AG04449 (cell line): ENCODE measurements at regions not wholly inside any gene's neighbourhood (a gene's known extent, or its start where the extent isn't known, plus 50 kb on each side); places are given as distances from the start of the nearest gene placed in this dataset.
"Not testable (repeated sequence)": the region's sequence is repeated elsewhere in the genome, so short reads cannot be mapped to it uniquely, and the experiment has no call there.

ENCODE experiments used
- CTCF ChIA-PET: fragments of 350-600 bp; formaldehyde crosslinking; extraction: SDS; loops from one replicate; lab custom pipeline; 2021; ENCODE audit warnings: antibody characterized with exemption; lab: Yijun Ruan, JAX
- POLR2A ChIA-PET: fragments of 400-600, 350-600 bp; formaldehyde crosslinking; extraction: SDS; loops from one replicate; lab custom pipeline; 2020; ENCODE audit warnings: antibody characterized with exemption, inconsistent platforms; lab: Yijun Ruan, JAX
- DNase-seq: peaks from one replicate; pipeline ENCODE4 v3.0.0-alpha.2; 2010; ENCODE audit warnings: low read depth, low spot score
- H3K4me3 ChIP-seq: 2 replicates; pipeline ENCODE4 v1.5.1; 2011; ENCODE audit warnings: low read depth, mild to moderate bottlenecking, control low read depth, low read length
- TF ChIP-seq, protein P1 (sequence below): IDR thresholded peaks from one replicate; pipeline ENCODE4 v1.5.1; 2011; ENCODE audit warnings: mild to moderate bottlenecking, moderate library complexity, low read length, control low read depth, inconsistent platforms; ENCODE audit not compliant: insufficient read depth; ENCODE audit errors: missing control alignments

DNA sequence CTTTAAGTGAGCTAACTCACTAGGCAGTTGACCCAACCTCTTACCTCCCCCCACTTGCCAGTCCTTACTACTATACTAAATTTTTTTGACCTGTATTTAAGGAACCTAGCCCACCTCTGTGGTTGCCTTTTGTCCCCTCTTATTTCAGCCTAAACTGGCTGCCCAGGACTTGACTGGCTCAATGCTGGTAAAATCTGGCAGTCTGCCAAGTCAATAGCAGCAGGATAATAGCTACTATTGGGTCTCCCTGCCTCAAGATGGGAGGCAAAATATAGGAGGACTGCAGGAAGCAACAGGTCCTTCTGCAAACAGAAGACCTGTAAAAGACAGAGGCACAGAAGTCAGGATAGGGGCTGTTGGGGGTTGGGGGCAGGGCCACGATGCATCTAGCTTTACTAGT, 144.2 kb upstream of the POGK start:
- POLR2A ChIA-PET, result no interaction called here

DNA sequence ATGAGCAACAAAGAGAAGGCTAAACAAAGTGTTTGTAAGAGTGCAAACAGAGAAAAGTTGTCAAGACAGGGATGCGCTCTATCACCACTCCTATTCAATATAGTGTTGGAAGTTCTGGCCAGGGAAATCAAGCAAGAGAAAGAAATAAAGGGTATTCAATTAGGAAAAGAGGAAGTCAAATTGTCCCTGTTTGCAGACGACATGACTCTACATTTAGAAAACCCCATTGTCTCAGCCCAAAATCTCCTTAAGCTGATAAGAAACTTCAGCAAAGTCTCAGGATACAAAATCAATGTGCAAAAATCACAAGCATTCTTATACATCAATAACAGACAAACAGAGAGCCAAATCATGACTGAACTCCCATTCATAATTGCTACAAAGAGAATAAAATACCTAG, 143.4 kb upstream of the POGK start:
- CTCF ChIA-PET, H3K4me3 ChIP-seq, POLR2A ChIA-PET, DNase-seq: not testable (repeated sequence)

More for the DNA sequence above, 144.2 kb upstream of the POGK start:
- DNase-seq, result no peak
- CTCF ChIA-PET, result no interaction called here
- TF ChIP-seq, protein P1, sequence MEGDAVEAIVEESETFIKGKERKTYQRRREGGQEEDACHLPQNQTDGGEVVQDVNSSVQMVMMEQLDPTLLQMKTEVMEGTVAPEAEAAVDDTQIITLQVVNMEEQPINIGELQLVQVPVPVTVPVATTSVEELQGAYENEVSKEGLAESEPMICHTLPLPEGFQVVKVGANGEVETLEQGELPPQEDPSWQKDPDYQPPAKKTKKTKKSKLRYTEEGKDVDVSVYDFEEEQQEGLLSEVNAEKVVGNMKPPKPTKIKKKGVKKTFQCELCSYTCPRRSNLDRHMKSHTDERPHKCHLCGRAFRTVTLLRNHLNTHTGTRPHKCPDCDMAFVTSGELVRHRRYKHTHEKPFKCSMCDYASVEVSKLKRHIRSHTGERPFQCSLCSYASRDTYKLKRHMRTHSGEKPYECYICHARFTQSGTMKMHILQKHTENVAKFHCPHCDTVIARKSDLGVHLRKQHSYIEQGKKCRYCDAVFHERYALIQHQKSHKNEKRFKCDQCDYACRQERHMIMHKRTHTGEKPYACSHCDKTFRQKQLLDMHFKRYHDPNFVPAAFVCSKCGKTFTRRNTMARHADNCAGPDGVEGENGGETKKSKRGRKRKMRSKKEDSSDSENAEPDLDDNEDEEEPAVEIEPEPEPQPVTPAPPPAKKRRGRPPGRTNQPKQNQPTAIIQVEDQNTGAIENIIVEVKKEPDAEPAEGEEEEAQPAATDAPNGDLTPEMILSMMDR, result no peak
- no peak overlapping the region for H3K4me3 ChIP-seq

DNA sequence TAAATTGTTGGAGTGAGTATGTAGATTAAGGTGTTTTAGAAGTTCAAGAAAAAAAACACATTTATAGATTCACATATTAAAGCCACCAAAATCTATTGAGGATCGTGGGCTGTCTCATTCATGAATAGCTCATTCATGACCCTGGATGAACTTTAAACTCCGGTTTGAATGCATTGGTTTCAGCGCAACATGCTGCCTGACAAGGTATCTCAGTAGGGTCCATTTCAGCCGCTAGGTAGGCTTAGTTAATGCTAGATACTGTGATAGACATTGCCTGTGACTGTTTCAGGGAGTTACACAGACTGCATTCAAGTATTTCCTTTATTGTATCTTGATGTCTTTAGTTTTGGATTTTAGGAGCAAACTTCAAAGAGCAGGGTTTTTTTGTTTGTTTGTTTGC, 140.5 kb upstream of the POGK start:
- no peak for DNase-seq
- ChIA-PET POLR2A (no interaction called here), CTCF (no interaction called here)
- H3K4me3 ChIP-seq, result no peak overlapping the region
- TF ChIP-seq, protein P1, result no peak

DNA sequence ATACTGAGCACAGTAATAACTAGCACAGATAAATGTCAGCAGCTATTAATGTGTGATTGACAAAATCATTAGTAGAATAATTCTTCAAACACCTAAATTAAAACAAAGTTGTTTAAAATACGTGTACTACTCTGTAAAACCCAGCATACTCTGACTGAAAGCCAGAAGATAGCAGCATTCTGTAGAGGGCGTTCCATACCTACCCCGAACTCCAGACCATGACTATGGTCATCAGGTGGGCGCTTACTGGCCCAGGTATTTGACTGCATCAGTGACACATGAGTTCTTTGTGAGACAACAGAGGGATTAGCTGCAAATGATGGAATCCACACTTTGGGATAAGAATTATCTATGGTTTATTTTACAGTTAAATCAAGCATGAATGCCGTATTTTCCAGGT, 139.7 kb upstream of the POGK start:
- H3K4me3 ChIP-seq, result no peak overlapping the region
- DNase-seq, result no peak
- ChIA-PET POLR2A (no interaction called here), CTCF (no interaction called here)
- TF ChIP-seq, protein P1, result no peak

DNA sequence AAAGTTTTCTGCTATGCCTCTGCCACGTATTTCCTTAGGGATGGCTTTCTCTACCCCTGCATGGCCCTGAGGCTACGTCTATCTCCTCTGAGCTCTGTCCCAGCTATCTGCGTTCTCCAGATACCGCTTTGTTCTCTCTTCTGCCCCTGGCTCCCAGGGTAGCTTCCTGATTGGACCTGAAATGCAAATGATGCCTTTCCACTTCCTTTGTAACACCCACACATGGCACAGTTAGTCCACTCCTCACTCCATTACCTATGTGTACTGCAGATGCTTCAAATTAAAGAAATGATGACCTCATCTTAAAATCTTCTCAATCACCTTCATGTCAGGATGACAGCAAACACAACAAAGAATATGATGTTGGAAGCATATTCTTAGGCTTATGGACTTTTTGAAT, 138.6 kb upstream of the POGK start:
- POLR2A ChIA-PET, result no interaction called here
- TF ChIP-seq, protein P1, result no peak
- CTCF ChIA-PET, result no interaction called here
- DNase-seq, result no peak
- no peak overlapping the region for H3K4me3 ChIP-seq

DNA sequence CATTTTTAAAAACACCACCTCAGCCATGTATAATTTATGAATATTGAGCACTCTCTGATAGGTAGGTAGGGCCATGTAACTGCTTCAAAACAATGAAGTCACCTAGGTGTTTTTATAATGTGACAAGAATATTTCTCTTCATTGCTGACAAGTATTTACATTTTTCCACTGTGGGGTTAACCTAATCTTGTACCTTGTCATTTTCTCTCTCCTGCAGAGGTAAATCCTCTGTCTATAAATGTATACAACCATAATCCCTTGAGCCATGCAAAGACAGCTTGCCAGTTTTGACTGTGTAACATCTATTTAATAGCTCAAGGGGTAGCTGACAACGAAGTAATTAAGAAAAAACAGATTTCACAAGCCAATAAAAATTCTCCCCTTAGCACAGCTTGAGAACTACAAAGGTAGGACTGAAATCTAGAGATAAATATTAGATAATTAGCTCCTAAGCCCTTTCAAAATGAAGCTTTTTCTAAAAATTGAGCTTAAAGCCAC, 137.6 kb upstream of the POGK start:
- DNase-seq, result no peak
- TF ChIP-seq, protein P1, result no peak
- H3K4me3 ChIP-seq, result no peak overlapping the region
- CTCF ChIA-PET, result no interaction called here
- POLR2A ChIA-PET, result no interaction called here

DNA sequence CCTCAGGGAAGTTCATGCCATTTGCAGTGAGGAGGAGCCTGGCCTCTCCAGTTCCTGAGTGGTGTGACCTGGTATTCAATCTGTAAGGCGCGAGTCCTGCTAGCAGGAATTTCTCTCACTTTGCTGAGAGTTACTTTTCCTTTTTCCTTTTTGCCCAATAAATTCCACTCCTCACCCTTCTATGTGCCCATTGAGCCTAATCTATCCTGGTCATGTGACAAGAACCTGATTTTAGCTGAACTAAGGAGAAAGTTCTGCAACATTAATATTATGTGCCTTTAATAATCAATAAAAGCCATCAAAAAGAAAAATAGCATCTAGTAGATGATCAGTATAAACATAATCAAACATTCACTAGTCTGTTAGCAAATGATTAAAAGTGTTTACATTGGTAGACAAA, 136.1 kb upstream of the POGK start:
- POLR2A ChIA-PET, result no interaction called here
- TF ChIP-seq, protein P1, result no peak
- CTCF ChIA-PET, result no interaction called here
- DNase-seq, result no peak
- no peak overlapping the region for H3K4me3 ChIP-seq
